ENCODE measurements at regions not wholly inside any gene's neighbourhood (a gene's known extent, or its start where the extent isn't known, plus 50 kb on each side); places are given as distances from the start of the nearest gene placed in this dataset.

DNA sequence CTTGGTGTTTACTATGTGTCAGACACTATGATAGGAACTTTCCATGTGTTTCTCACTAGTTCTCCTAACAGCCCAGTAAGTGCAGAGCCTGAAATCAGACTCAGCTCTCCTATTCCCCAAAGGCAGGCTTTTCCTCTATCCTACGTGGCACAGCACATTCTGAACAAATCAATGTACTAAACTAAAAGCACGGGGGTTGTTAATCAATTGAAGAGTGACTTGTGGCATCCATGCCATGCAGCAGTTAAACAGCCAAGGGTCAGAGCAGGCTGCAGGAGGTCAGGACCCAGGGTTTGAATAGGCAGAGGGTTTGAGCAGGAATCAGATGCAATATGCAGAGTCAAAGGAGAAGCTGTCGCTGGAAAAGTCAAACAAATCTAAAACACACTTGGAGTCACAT is 289.7 kb upstream of the LDB2 start:
- H3K4me3 Mint-ChIP-seq: no peak overlapping the region
- H3K27me3 Mint-ChIP-seq (ENCODE audit: low read depth): no peaks in the 10 kb centered on the region
- H3K9me3 Mint-ChIP-seq (ENCODE audit: insufficient read depth): no peaks in the 10 kb centered on the region
- POLR2A ChIA-PET: no interaction called here
- no peaks in the 10 kb centered on the region for H3K4me1 Mint-ChIP-seq (ENCODE audit: low read depth)
- no peaks in the 10 kb centered on the region for H3K36me3 Mint-ChIP-seq (ENCODE audit: low read depth)
- CTCF ChIA-PET: no interaction called here
- ATAC-seq (no peak), DNase-seq (no peak)
- H3K27ac Mint-ChIP-seq: no peak overlapping the region

- Mint-ChIP-seq H3K36me3 (ENCODE audit: low read depth) (no peaks in the 10 kb centered on the region), H3K9me3 (ENCODE audit: insufficient read depth) (no peaks in the 10 kb centered on the region), H3K4me3 (no peak overlapping the region), H3K4me1 (ENCODE audit: low read depth) (no peaks in the 10 kb centered on the region), H3K27me3 (ENCODE audit: low read depth) (no peaks in the 10 kb centered on the region), H3K27ac (no peak overlapping the region)
- CTCF ChIA-PET: no interaction called here
- ATAC-seq (no peak), DNase-seq (no peak)
- POLR2A ChIA-PET: no interaction called here
These were observed 288.6 kb upstream of the LDB2 start for GRCh38 chr4:17187003-17187402.

- Mint-ChIP-seq H3K27me3 (ENCODE audit: low read depth) (peaks cover 3% of the 10 kb centered on the region), H3K4me1 (ENCODE audit: low read depth) (no peaks in the 10 kb centered on the region), H3K4me3 (no peak overlapping the region), H3K36me3 (ENCODE audit: low read depth) (no peaks in the 10 kb centered on the region), H3K9me3 (ENCODE audit: insufficient read depth) (no peaks in the 10 kb centered on the region), H3K27ac (no peak overlapping the region)
- POLR2A ChIA-PET: no interaction called here
- ATAC-seq: no peak
- CTCF ChIA-PET: no interaction called here
- no peak for DNase-seq
These were observed 284.4 kb upstream of the LDB2 start for GRCh38 chr4:17182888-17183287.

- DNase-seq (no peak), ATAC-seq (no peak)
- H3K27me3 Mint-ChIP-seq (ENCODE audit: low read depth): peaks cover 8% of the 10 kb centered on the region
- ChIA-PET POLR2A (no interaction called here), CTCF (no interaction called here)
- H3K9me3 Mint-ChIP-seq (ENCODE audit: insufficient read depth): no peaks in the 10 kb centered on the region
- no peak overlapping the region for H3K4me3 Mint-ChIP-seq
- H3K36me3 Mint-ChIP-seq (ENCODE audit: low read depth): no peaks in the 10 kb centered on the region
- no peaks in the 10 kb centered on the region for H3K4me1 Mint-ChIP-seq (ENCODE audit: low read depth)
- no peak overlapping the region for H3K27ac Mint-ChIP-seq
These were observed 276.3 kb upstream of the LDB2 start for GRCh38 chr4:17174751-17175150.

GRCh38 chr4:17173300-17173699 is 274.9 kb upstream of the LDB2 start:
- no peak overlapping the region for H3K4me3 Mint-ChIP-seq
- ATAC-seq (no peak), DNase-seq (no peak)
- ChIA-PET POLR2A (no interaction called here), CTCF (no interaction called here)
- peaks cover 8% of the 10 kb centered on the region for H3K27me3 Mint-ChIP-seq (ENCODE audit: low read depth)
- no peaks in the 10 kb centered on the region for H3K9me3 Mint-ChIP-seq (ENCODE audit: insufficient read depth)
- H3K4me1 Mint-ChIP-seq (ENCODE audit: low read depth): no peaks in the 10 kb centered on the region
- no peaks in the 10 kb centered on the region for H3K36me3 Mint-ChIP-seq (ENCODE audit: low read depth)
- H3K27ac Mint-ChIP-seq: no peak overlapping the region

GRCh38 chr4:17170131-17170530 is 271.7 kb upstream of the LDB2 start:
- no peaks in the 10 kb centered on the region for H3K4me1 Mint-ChIP-seq (ENCODE audit: low read depth)
- H3K27ac Mint-ChIP-seq: no peak overlapping the region
- ChIA-PET CTCF (interaction anchor here (1.5 kb wide), 1 partner anchor 278 kb away, joined by 3 read pairs; no protein-coding TSS in a partner anchor), POLR2A (no interaction called here)
- ATAC-seq: no peak
- no peak overlapping the region for H3K4me3 Mint-ChIP-seq
- DNase-seq: no peak
- no peaks in the 10 kb centered on the region for H3K36me3 Mint-ChIP-seq (ENCODE audit: low read depth)
- peaks cover 7% of the 10 kb centered on the region for H3K27me3 Mint-ChIP-seq (ENCODE audit: low read depth)
- H3K9me3 Mint-ChIP-seq (ENCODE audit: insufficient read depth): no peaks in the 10 kb centered on the region

GRCh38 chr4:17169699-17170098 is 271.3 kb upstream of the LDB2 start:
- Mint-ChIP-seq H3K27ac (no peak overlapping the region), H3K4me3 (no peak overlapping the region)
- CTCF ChIA-PET: interaction anchor here (1.5 kb wide), 1 partner anchor 278 kb away, joined by 3 read pairs; no protein-coding TSS in a partner anchor

GRCh38 chr4:17168571-17168970 is 270.1 kb upstream of the LDB2 start:
- no peaks in the 10 kb centered on the region for H3K4me1 Mint-ChIP-seq (ENCODE audit: low read depth)
- peaks cover 8% of the 10 kb centered on the region for H3K27me3 Mint-ChIP-seq (ENCODE audit: low read depth)
- no peak overlapping the region for H3K27ac Mint-ChIP-seq
- peaks cover 7% of the 10 kb centered on the region for H3K9me3 Mint-ChIP-seq (ENCODE audit: insufficient read depth)
- ATAC-seq (no peak), DNase-seq (no peak)
- H3K36me3 Mint-ChIP-seq (ENCODE audit: low read depth): no peaks in the 10 kb centered on the region
- ChIA-PET POLR2A (no interaction called here), CTCF (no interaction called here)
- H3K4me3 Mint-ChIP-seq: no peak overlapping the region

More at GRCh38 chr4:17169699-17170098, 271.3 kb upstream of the LDB2 start:
- DNase-seq (no peak), ATAC-seq (no peak)
- Mint-ChIP-seq H3K4me1 (ENCODE audit: low read depth) (no peaks in the 10 kb centered on the region), H3K27me3 (ENCODE audit: low read depth) (peaks cover 8% of the 10 kb centered on the region), H3K36me3 (ENCODE audit: low read depth) (no peaks in the 10 kb centered on the region), H3K9me3 (ENCODE audit: insufficient read depth) (no peaks in the 10 kb centered on the region)
- POLR2A ChIA-PET: no interaction called here

DNA sequence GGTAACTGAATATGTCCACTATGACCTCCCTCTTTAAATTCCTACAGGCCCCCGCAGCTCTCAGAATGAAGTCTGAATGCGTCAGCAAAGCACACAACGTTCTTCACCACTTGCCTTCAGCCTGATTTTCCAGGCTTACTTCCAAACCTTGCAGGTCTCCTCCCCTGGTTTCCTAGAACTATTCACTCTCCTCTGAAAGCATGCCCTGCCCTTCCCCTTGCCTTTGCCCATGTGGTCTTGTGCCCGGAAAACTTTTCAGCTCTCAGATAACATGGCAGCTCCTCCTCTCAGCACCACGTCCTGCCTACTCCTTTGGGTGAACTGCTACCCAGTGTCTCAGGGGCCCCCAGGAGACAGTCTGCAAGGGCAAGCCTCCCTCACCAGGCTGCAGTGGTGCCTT is 268.5 kb upstream of the LDB2 start:
- Mint-ChIP-seq H3K36me3 (ENCODE audit: low read depth) (no peaks in the 10 kb centered on the region), H3K4me1 (ENCODE audit: low read depth) (no peaks in the 10 kb centered on the region), H3K9me3 (ENCODE audit: insufficient read depth) (peaks cover 11% of the 10 kb centered on the region), H3K4me3 (no peak overlapping the region), H3K27ac (no peak overlapping the region), H3K27me3 (ENCODE audit: low read depth) (peaks cover 8% of the 10 kb centered on the region)
- POLR2A ChIA-PET: no interaction called here
- ATAC-seq (no peak), DNase-seq (no peak)
- CTCF ChIA-PET: no interaction called here

DNA sequence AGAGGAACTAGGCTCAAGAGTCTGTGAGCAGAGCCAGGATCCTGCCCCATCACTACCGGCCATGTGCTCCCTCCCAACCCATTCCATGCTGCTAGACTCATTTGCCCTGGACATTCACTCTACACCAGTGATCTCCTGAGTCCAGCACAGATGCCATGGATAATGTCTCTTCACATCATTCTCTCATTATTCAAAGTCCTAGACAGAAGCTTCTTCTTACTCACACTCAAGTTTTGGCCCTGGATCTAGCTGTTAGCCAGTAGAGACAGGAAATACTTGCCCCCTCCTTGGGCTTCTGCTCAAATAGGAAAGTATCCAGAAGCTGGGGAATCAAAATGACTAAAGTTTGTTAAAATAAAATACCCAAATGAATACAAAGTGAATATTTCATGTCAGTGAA is 266.8 kb upstream of the LDB2 start:
- no peaks in the 10 kb centered on the region for H3K36me3 Mint-ChIP-seq (ENCODE audit: low read depth)
- no peak overlapping the region for H3K27ac Mint-ChIP-seq
- no peak overlapping the region for H3K4me3 Mint-ChIP-seq
- peaks cover 14% of the 10 kb centered on the region for H3K4me1 Mint-ChIP-seq (ENCODE audit: low read depth)
- DNase-seq (no peak), ATAC-seq (no peak)
- H3K27me3 Mint-ChIP-seq (ENCODE audit: low read depth): peaks cover 6% of the 10 kb centered on the region
- CTCF ChIA-PET: no interaction called here
- POLR2A ChIA-PET: no interaction called here
- H3K9me3 Mint-ChIP-seq (ENCODE audit: insufficient read depth): peaks cover 11% of the 10 kb centered on the region

- Mint-ChIP-seq H3K9me3 (ENCODE audit: insufficient read depth) (peaks cover 14% of the 10 kb centered on the region), H3K27ac (no peak overlapping the region), H3K4me3 (no peak overlapping the region), H3K36me3 (ENCODE audit: low read depth) (peaks cover 2% of the 10 kb centered on the region), H3K4me1 (ENCODE audit: low read depth) (peaks cover 20% of the 10 kb centered on the region), H3K27me3 (ENCODE audit: low read depth) (peaks cover 4% of the 10 kb centered on the region)
- no peak for ATAC-seq
- ChIA-PET CTCF (interaction anchor here (0.7 kb wide), 1 partner anchor 159 kb away, joined by 4 read pairs; no protein-coding TSS in a partner anchor), POLR2A (no interaction called here)
- no peak for DNase-seq
These were observed 266.2 kb upstream of the LDB2 start for GRCh38 chr4:17164666-17165065.

GRCh38 chr4:17163156-17163771 is 264.8 kb upstream of the LDB2 start:
- ATAC-seq (no peak), DNase-seq (no peak)
- POLR2A ChIA-PET: no interaction called here
- peaks cover 8% of the 10 kb centered on the region for H3K27me3 Mint-ChIP-seq (ENCODE audit: low read depth)
- H3K36me3 Mint-ChIP-seq (ENCODE audit: low read depth): peaks cover 4% of the 10 kb centered on the region
- CTCF ChIA-PET: no interaction called here
- no peak overlapping the region for H3K27ac Mint-ChIP-seq
- peaks cover 17% of the 10 kb centered on the region for H3K9me3 Mint-ChIP-seq (ENCODE audit: insufficient read depth)
- H3K4me3 Mint-ChIP-seq: no peak overlapping the region
- peaks cover 21% of the 10 kb centered on the region for H3K4me1 Mint-ChIP-seq (ENCODE audit: low read depth)

DNA sequence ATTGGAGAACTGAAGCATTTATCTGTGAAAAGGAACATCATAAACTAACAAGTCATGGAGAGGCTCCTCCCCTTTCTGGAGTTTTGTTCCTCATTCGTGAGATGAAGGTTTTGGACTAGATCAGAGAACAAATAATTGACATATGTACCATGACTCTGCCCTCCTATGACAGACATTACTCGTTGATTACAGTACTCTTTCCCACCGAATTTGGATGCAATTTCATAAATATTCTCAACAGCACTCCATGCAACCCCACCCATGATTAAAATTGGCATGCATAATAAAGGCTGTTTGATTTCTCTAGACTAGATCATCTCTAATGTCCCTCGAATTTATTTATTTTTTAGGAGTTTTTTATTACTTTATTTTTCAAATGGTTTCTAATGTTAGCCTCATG is 258.9 kb upstream of the LDB2 start:
- Mint-ChIP-seq H3K4me3 (no peak overlapping the region), H3K27ac (no peak overlapping the region), H3K36me3 (ENCODE audit: low read depth) (peaks cover 4% of the 10 kb centered on the region), H3K27me3 (ENCODE audit: low read depth) (peaks cover 9% of the 10 kb centered on the region), H3K4me1 (ENCODE audit: low read depth) (peaks cover 21% of the 10 kb centered on the region), H3K9me3 (ENCODE audit: insufficient read depth) (peaks cover 6% of the 10 kb centered on the region)
- DNase-seq: no peak
- CTCF ChIA-PET: no interaction called here
- ATAC-seq: no peak
- POLR2A ChIA-PET: no interaction called here

All from activated CD8-positive, alpha-beta T cell treated with anti-CD3 and anti-CD28 coated beads, Interleukin-2, amount 10 ng/mL, durations not matched to agents 7 days and 5 days (primary cell).